NT2/D1 (cell line): ENCODE measurements at regions not wholly inside any gene's neighbourhood (a gene's known extent, or its start where the extent isn't known, plus 50 kb on each side); places are given as distances from the start of the nearest gene placed in this dataset.

Experiments
- YY1 ChIP-seq: IDR thresholded peaks from 2 replicates; pipeline ENCODE4 v1.6.1; 2011; ENCODE audit not compliant: insufficient read length, insufficient read depth
- ZNF274 ChIP-seq: IDR thresholded peaks from 2 replicates; pipeline ENCODE4 v1.6.1; 2011; ENCODE audit warnings: mild to moderate bottlenecking, low read depth, low read length

- TF ChIP-seq ZNF274 (no peak), YY1 (no peak)
Measured at GRCh38 chr7:47217570-47218360, 364.1 kb downstream of the TNS3 start.
